NCI-H1417 (cell line): ENCODE measurements at regions not wholly inside any gene's neighbourhood (a gene's known extent, or its start where the extent isn't known, plus 50 kb on each side); places are given as distances from the start of the nearest gene placed in this dataset.

ENCODE experiments used
- DNase-seq, 3 experiments: peaks; one replicate each; lab custom pipeline; 2025; lab: John Stamatoyannopoulos, UW

DNA sequence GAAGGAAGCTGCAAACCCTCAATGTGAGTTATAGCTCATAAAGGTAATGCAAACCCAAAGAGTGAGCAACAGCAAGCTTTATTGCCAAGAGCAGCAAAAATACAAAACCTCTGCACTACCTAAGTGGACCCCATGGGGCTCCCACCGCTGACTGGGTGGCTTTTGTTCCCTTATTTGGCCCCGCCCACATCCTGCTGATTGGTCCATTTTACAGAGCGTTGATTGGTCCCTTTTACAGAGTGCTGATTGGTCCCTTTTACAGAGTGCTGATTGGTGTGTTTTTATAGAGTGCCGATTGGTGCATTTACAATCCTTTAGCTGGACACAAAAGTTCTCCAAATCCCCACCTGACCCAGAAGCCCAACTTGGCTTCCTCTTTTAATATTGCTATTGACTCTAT lies 154.5 kb upstream of the NSMCE3 start:
- no peak for DNase-seq

DNA sequence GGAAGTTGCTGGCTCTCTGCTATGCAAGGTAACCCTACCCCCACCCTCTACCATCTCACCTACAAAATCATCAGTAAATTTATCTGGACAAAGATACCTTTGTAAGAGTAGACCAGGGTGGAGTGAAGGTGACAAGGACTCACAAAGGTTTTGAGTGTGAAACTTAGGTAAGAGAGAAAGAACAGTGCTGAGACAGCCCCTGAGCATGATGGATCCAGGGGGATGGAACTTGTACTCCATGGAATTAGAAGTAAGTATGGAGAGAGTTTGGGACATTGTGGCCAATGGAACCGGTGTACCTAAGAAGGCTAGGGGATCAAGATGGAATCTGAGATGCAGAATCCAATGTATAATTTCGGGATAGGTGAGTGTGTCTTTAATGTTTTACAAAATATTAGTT lies 153.0 kb upstream of the NSMCE3 start:
- DNase-seq = no peak

DNA sequence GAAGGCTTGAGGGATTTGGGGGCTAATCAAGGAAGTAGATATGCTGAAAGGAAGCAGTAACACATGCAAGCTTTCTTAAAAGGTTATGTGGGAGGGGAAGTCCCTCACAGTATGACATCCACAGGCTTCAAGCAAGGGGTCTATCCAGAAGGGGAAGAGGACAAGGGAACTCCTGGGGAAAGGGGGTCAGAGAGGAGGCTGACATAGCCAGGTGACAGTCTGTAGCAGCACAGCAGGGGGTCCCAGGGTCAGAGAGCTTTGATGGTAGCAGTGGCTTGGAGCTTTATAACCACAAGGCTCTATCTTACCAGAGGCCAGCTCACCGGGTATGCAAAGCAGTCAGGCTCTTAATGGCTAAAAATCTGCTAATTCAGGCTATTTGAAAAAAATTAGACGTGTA lies 150.6 kb upstream of the NSMCE3 start:
- no peak for DNase-seq

DNA sequence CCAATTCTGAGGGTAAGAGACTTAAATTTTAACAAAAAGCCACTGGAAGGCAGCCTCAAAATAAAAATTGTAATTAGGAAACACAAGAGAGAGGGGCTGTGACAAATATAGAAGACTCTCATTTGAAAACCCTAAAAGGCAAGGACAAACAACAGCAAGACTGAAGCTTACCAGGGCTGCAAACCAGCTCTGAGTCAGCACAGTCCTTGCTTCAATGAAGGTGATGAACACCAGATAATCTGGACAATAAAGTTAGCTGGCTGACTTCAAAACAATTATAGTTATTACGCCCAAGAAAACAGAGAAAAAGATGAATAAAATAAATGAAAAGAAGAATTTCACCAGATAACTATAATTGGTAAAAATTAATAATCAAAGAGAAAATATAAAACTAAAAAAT lies 149.3 kb upstream of the NSMCE3 start:
- no peak for DNase-seq

DNA sequence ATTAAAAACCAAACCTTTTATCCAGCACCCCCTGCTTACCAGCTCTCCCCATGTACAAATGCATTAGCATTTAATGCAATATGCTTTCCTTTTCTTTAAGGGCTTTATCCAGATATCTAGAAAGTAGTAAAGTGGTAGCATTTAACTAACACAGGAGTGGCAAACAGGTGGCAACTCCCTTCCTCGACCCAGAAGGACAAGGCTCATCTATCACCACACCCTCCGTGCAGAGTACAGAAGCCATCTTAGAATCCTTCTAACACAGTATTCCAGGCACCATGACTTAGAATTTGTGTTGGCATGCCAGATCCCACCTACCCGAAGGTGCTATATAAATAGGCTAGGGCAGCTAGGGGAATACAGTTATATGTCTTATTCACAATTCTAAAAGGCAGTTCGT lies 148.6 kb upstream of the NSMCE3 start:
- no peak for DNase-seq

DNA sequence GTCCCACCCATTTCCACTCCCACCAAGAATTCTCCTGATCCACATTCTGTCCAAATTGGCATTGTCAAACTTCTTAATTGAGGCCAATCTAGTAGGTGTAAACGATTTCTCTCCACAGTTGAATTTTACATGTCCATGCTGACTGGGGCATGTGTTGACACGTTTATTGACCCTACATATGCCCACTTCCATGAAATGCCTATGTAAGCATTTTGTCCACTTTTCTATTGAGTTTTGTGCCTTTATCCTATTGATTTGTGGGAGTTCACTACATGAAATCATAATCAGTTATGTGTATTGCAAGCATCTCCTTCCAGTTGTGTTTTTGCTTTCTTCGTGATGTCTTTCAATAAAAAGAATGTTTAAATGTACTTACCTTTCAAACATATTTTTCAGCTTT lies 141.7 kb upstream of the NSMCE3 start:
- DNase-seq = no peak

DNA sequence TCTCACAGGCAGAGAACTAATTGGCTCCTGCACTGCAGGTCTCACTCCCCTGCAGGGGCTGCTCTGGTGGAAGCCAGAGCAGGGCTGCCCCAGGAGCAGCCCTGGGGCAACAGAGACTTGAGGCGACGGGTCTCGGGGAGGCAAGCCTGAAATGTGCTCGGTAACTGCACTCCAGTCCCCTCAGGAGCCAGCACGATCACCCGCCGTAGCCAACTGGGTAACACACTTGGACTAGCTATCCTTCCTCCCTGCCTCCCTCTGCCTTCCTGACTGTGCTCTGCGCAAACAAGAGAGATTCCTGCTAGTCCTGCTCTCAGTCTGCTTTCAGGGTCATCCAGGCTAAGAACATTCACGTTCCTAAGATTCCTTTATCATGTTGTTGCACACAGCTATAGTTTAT lies 140.7 kb upstream of the NSMCE3 start:
- DNase-seq = no peak

DNA sequence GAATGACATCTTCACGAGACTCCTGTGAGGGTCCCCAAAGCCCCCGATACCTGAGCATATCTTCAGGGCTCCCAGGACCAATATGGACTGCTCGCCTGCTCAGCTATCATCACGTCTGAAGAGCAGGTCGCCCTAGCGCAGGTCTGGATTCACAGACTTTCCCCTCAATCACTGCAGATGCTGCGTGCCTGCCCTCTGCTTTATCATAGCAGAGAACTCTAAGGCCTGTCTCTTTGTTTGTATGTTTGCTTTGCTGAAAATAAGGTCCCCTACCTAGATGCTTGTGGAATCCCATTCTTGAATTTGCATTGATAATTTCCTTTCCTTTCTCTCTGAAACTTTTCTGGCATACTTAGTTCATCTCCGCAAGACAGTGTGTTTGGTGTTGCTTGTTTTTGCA lies 140.3 kb upstream of the NSMCE3 start:
- no peak for DNase-seq

DNA sequence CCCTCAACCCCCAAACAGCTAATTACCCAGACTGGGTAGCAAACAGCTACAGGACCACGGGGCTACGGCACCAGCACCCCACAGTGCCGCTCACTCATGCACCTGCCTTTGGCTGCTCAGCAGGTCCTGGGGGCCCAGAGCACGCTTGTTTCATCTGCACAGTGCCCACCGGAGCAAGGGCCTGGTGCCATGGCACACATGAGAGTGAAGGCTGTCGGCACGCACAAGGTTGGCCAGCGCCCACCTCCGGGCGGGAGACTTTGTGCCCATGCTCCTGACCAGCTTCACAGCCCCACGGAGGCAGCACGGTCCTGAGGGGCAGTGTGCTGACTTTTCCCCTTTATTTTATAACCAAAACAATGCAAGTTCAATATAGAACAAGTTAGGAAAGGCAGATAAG lies 135.9 kb upstream of the NSMCE3 start:
- DNase-seq = no peak

DNA sequence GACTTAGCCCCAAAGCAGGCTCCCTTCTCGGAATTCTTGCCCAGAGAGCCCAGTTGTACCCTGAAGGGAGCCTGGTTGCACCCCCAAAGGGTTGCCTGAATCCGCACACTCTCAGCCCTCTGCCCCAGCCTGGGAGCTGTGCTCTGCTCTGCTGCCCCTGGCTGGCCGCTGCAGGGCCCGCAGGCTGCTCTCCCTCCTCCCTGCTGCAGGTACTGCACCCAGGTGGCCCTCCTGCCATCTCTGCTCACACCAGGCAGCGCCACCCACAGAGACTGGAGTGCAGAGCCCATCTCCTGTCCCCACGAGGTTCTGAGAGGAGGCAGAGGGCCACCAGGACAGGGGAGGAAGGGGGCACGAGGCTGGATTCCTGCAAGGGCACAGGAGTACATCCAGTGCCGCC lies 134.2 kb upstream of the NSMCE3 start:
- DNase-seq = peak in 2 of 3 experiments; percentile 17 to 28

DNA sequence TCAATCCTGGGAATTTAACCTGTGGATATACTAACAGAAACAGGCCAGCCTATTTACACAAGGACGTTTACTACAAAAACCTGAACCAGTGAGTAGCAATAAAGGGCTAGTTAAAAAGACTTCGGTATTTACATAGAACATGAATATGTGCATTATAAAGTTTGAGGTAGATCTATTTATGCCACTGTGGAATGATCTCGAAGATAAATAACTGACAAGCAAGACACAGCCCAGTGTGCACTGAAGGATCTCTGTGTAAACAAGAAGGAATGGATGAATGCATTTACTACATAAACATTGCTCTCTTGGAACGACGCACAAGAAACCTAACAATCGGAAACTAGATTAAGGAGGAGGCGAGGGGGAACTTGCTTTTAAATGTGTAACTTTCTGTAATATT lies 132.0 kb upstream of the NSMCE3 start:
- no peak for DNase-seq

DNA sequence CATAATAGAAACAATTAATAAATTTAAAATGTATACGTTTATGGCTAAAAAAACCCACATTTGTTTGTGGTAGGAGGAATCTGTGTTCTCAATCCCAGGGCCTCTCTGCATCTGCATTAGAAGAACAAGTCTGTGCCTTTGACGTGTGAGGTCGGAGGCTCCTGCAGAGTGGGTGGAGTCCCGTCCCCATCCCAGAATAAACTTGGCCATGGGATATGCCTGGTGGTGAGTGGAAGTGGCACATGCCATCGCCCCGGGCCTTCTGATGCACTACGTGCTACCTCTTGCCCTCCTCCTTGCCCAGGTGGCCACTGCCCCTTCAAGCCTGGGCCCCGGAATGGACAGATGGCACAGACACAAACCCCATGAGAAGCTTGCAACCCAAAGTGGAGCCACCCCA lies 131.1 kb upstream of the NSMCE3 start:
- DNase-seq = no peak

DNA sequence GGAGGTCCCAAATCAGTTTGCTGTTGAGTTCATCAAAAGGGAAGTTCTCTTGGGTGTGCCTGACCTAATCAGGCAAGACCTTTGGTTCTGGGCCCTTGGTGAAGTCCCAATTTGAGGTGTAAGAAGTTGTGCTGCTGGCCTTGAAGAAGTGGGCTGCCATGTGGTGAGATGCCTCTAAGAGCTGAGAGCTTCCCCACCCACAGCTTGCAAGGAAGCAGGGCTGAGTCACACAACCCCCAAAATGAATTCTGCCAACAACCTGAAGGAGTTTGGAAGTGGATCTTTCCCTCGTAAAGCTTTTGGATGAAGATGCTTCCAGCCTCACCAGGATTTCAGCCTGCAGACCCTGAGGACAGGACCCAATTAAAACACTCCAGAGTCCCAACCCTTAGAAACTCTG lies 129.3 kb upstream of the NSMCE3 start:
- DNase-seq = no peak

DNA sequence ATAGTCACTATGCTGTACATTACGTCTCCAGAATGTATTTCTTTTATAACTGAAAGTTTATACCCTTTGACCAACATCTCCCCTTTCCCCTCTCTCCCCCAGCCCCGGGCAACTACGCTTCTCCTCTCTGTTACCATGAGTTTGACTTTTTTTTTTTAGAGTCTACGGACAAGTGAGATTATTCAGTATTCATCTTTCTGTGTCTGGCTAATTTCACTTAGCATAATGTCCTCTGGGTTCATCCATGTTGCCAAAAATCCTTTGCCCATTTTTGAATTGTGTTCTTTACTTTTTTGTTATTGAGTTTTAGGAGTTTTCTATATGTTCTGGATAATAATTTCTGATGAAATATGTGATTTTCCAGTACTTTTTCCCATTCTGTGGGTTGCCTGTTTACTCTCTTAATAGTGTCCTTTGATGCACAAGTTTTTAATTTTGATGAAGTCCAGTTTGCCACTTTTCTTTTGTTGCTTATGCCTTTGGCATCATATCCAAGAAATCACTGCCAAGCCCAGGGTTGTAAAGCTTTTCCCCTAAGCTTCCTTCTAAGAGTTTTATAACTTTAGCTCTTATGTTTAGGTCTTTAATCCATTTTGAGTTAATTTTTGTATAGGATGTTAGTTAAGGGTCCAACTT lies 126.7 kb upstream of the NSMCE3 start:
- DNase-seq = no peak

DNA sequence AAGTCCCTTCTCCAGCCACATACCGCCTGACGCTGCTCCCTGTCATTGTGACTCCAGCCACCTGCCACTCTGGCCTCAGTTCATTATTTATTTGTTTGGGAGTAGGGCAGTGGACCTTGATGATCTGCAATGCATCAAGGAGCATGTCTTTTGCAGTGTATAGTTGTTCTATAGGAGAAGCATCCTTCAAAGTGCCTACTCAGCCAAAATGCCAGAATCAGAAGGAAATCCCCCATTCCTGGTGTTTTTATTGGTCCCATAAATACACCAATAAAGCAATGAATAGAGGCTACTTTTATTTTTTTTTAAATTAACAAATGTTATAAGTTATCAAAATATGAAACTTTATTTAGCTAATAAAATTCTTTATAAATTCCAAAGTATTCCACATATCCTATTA lies 123.8 kb upstream of the NSMCE3 start:
- DNase-seq = no peak

DNA sequence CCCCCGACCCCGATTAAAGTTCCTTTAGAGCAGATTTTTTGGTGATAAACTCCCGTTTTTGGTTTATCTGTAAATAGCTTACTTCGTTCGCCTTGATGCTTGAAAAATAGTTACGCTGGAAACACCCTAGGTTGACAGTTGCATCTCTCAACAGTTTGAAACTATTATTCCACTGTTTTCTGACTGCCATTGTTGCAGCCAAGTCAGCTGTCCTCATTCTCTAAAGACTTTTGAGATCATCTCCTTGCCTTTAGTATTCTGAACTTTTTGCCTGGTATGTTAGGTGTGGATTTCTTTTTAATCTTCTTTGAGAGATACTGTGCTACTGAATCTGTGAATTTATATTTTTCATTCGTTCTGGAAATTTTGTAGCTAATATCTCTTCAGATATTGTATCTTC lies 122.7 kb upstream of the NSMCE3 start:
- DNase-seq = no peak

DNA sequence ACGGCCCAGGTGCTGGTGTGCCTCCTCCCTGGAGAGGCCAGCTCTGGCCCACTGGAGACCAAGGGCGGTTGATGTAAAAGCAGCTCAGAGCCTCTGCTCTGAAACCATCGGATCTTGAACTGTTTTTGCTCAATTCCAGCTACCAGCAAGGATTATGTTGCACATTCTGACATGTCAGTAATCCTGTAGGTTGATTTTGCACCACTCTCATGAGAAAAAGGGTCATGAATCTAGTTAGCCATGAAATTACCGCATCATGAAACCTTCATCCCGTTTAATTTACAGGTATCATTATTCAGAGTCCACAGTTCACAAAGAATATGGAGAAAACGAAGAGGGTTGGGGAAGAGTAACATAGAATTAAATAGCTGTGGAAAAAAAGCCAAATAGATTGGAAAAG lies 120.4 kb upstream of the NSMCE3 start:
- no peak for DNase-seq

DNA sequence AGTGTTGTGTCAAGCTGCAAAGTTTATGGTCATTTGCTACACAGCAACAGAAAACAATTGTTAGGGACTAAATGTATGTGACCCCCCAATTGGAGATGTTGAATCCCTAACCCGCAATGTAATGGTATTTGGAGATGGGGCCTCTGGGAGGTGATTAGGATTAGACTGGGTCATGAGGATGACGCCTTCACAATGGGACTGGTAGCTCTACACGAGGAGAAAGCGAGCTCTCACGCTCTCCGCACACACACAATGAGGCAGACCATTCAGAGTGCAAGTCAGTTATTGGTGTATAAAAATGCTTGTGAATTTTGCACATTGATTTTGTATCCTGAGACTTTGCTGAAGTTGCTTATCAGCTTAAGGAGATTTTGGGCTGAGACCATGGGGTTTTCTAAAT lies 116.9 kb upstream of the NSMCE3 start:
- no peak for DNase-seq

DNA sequence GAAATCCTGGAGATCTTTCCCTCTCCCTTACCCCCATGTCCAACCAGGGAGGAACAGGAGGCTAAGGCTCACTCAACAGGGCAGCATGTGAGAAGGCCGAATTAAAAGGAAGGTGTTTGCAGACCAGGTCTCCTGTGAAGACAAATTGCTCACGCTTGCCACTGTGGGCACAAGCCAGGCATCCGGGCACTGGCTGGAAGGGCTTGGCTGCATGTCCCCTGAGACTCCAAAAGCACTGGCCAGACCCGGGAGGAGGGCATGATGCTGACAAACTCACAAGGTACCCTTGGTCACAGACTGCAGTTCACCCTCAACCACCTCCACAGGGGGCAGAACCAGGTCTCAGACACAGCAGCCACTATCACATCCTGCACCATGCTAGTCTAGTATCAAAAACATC lies 113.7 kb upstream of the NSMCE3 start:
- DNase-seq = no peak

DNA sequence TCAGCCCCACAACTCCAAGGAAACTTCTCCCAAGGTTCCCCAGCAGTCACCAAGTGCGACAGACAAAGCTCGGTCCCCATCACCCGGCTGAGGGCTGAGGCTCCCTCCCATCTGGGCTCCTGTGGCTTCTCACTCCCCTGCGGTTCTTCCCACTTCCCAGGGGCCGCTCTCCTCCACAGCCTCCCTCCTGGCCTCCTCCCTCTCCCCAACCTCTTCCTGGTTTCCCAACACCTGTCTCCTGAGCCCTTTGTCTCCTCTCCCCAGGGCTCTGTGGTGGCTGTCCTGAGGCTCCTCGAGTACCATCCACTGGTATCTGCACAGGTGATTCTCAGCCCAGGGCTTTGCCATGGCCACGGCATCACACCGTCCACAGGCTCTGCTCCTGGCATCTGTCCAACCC lies 113.2 kb upstream of the NSMCE3 start:
- peak in 2 of 3 experiments; percentile 25 to 42 for DNase-seq

DNA sequence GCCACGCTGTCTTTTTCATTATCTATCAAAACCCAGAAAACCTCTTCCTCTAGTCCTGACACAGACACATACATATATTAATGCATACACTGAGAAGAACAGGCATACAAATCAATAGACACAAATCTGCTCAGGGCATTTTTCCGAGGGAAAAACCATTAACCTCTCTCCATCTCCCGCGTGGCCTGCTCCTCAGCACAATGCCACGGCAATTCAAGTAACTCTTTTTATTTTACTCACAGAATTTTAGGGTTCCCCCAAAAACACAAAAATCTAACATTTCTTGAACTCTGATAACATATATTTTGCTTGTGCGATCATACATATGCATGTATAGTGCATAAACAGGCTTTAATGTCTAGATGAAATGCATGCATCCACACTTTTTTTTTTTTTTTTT lies 110.8 kb upstream of the NSMCE3 start:
- DNase-seq = no peak

DNA sequence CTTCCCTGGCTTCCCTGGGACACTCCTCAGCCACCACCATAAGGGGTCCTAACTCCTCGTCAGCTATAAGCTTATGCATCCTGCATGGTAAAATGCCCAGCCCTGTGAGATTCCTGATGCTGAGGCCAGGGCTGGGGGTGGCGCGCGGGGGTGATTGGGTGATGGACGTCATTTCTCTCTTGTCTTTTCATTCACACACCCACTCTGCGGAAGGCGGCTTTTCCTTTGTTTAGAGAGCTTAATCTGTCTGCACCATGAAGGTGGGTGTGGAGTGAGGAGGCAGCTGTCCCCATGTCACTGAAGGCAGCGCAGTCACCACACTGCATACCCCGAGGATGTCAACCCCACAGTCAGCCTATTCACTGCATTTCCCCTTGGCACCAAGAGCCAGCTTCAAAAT lies 110.0 kb upstream of the NSMCE3 start:
- no peak for DNase-seq

DNA sequence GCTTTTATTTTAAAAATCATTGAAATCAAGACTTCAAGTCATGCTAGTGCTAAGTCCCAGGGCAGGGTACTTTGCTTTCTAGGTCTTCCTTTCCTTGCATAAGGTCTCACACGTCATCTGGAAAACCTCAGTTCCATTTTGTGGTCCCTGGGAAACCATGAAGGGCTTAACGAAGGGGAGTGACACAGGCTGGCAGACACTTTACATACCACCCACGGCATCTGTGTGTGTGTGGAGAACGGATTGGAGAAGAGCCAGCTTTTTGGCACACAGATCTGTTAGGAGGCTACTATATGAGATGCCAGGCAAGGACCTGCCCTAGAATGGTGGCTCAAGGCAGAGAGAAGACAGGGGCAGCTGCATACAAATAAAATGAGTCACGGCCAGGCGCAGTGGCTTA lies 107.5 kb upstream of the NSMCE3 start:
- DNase-seq = no peak

DNA sequence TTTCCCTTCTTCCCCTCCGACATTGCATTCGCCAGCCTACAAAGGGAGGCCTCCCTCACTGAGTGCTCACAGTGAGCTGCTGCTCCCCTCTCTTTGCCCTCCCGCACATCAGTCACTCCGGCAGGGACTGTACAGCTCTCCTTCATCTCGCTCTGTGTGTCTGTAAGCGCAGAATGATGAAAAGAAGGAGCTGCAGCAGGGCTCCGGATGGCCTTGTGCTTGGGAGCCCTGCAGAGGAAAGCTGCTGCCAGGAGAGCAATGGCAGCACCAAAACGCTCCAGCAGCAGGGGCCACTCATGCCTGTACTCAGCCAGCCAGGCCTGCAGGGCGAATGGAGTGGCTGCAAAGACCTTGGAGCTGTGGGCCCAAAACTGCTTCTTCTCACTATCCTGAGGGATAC lies 107.0 kb upstream of the NSMCE3 start:
- DNase-seq = no peak

DNA sequence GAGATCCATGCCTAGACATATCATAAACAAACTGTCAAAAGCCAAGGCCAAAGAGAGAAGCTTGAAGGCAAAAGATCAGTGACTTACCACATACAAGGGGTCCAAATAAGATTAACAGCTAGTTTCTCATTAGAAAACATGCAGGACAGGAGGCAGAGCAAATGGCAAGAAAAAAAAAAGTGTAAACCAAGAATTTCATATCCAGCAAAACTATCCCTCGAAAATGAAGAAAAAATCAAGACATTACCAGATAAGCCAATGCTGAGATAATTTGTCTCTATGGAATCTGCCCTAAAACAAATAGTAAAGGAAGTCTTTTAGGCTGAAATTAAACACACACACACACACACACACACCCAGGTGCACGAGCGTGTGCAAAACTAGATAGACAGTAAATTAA lies 99.6 kb upstream of the NSMCE3 start:
- no peak for DNase-seq
